NT2/D1 (cell line): ENCODE measurements at regions not wholly inside any gene's neighbourhood (a gene's known extent, or its start where the extent isn't known, plus 50 kb on each side); places are given as distances from the start of the nearest gene placed in this dataset.
"Not testable (repeated sequence)": the region's sequence is repeated elsewhere in the genome, so short reads cannot be mapped to it uniquely, and the experiment has no call there.

Source experiments
- DNase-seq: peaks from one replicate; pipeline ENCODE4 v3.0.0-alpha.2; 2011; ENCODE audit warnings: low read depth, low spot score
- H3K27me3 ChIP-seq: 2 replicates; pipeline ENCODE4 v1.6.0; 2011; ENCODE audit warnings: mild to moderate bottlenecking; ENCODE audit not compliant: insufficient read length, insufficient read depth
- H3K36me3 ChIP-seq: 2 replicates; pipeline ENCODE4 v1.6.1; 2011; ENCODE audit warnings: mild to moderate bottlenecking, low read length, mixed read lengths; ENCODE audit not compliant: insufficient read depth, insufficient read length
- H3K4me1 ChIP-seq: 2 replicates; pipeline ENCODE4 v1.5.1; 2011; ENCODE audit not compliant: insufficient read depth, insufficient read length
- H3K4me3 ChIP-seq: 2 replicates; pipeline ENCODE4 v1.5.1; 2011; ENCODE audit warnings: low read depth; ENCODE audit not compliant: insufficient read length
- H3K9ac ChIP-seq: 2 replicates; pipeline ENCODE4 v1.6.0; 2011; ENCODE audit warnings: low read depth; ENCODE audit not compliant: insufficient read length
- H3K9me3 ChIP-seq: 2 replicates; pipeline ENCODE4 v1.5.1; 2011; ENCODE audit warnings: mild to moderate bottlenecking, low read length; ENCODE audit not compliant: insufficient read depth
- SUZ12 ChIP-seq: IDR thresholded peaks from 2 replicates; pipeline ENCODE4 v1.6.1; 2011; ENCODE audit not compliant: insufficient read length, insufficient read depth; ENCODE audit errors: extremely low read depth
- YY1 ChIP-seq: IDR thresholded peaks from 2 replicates; pipeline ENCODE4 v1.6.1; 2011; ENCODE audit not compliant: insufficient read length, insufficient read depth
- ZNF274 ChIP-seq: IDR thresholded peaks from 2 replicates; pipeline ENCODE4 v1.6.1; 2011; ENCODE audit warnings: mild to moderate bottlenecking, low read depth, low read length

- H3K4me3 ChIP-seq, result no peak overlapping the region
- H3K9ac ChIP-seq, result no peak overlapping the region
- peaks cover 10% of the 10 kb centered on the region; the same call in 1 of the 2 replicates for H3K9me3 ChIP-seq
- DNase-seq, result no peak
- no peaks in the 10 kb centered on the region for H3K27me3 ChIP-seq
- TF ChIP-seq ZNF274, result no peak
- TF ChIP-seq YY1, result no peak
- no peak for TF ChIP-seq SUZ12
- H3K4me1 ChIP-seq, result no peaks in the 10 kb centered on the region
- no peaks in the 10 kb centered on the region for H3K36me3 ChIP-seq
These were observed 225.8 kb upstream of the RUNX1 start for GRCh38 chr21:35274923-35275322.

GRCh38 chr21:35274090-35274489 is 225.0 kb upstream of the RUNX1 start:
- TF ChIP-seq ZNF274, result no peak
- TF ChIP-seq YY1, result no peak
- TF ChIP-seq SUZ12, result no peak
- no peak overlapping the region for H3K4me3 ChIP-seq
- peaks cover 9% of the 10 kb centered on the region; the same call in 1 of the 2 replicates for H3K9me3 ChIP-seq
- DNase-seq, result no peak
- H3K27me3 ChIP-seq, result no peaks in the 10 kb centered on the region
- no peak overlapping the region for H3K9ac ChIP-seq
- no peaks in the 10 kb centered on the region for H3K4me1 ChIP-seq
- no peaks in the 10 kb centered on the region for H3K36me3 ChIP-seq

- H3K36me3 ChIP-seq, result no peaks in the 10 kb centered on the region
- no peak overlapping the region for H3K4me3 ChIP-seq
- H3K9me3 ChIP-seq, result peaks cover 2% of the 10 kb centered on the region; the same call in 1 of the 2 replicates
- TF ChIP-seq ZNF274 (no peak), YY1 (no peak), SUZ12 (no peak)
- no peak overlapping the region for H3K9ac ChIP-seq
- no peaks in the 10 kb centered on the region for H3K27me3 ChIP-seq
- no peaks in the 10 kb centered on the region for H3K4me1 ChIP-seq
- DNase-seq, result no peak
These were observed 224.2 kb upstream of the RUNX1 start for GRCh38 chr21:35273333-35273732.

- not testable (repeated sequence) for H3K9me3 ChIP-seq, H3K36me3 ChIP-seq, H3K27me3 ChIP-seq, H3K9ac ChIP-seq, H3K4me1 ChIP-seq, H3K4me3 ChIP-seq, DNase-seq
These were observed 222.4 kb upstream of the RUNX1 start for GRCh38 chr21:35271344-35272118.

- Histone ChIP-seq H3K9ac (no peak overlapping the region), H3K36me3 (no peaks in the 10 kb centered on the region), H3K4me1 (peaks cover 2% of the 10 kb centered on the region), H3K27me3 (no peaks in the 10 kb centered on the region), H3K4me3 (no peak overlapping the region), H3K9me3 (no peaks in the 10 kb centered on the region)
- DNase-seq, result no peak
- TF ChIP-seq SUZ12, result no peak
- TF ChIP-seq ZNF274, result no peak
- no peak for TF ChIP-seq YY1
These were observed 219.7 kb upstream of the RUNX1 start for GRCh38 chr21:35268817-35269216.

- peaks cover 2% of the 10 kb centered on the region for H3K4me1 ChIP-seq
- H3K4me3 ChIP-seq, result no peak overlapping the region
- H3K36me3 ChIP-seq, result no peaks in the 10 kb centered on the region
- H3K9me3 ChIP-seq, result no peaks in the 10 kb centered on the region
- TF ChIP-seq SUZ12 (no peak), YY1 (no peak), ZNF274 (no peak)
- H3K9ac ChIP-seq, result no peak overlapping the region
- H3K27me3 ChIP-seq, result no peaks in the 10 kb centered on the region
- DNase-seq, result no peak
These were observed 219.2 kb upstream of the RUNX1 start for GRCh38 chr21:35268261-35268660.

GRCh38 chr21:35266546-35266945 is 217.4 kb upstream of the RUNX1 start:
- Histone ChIP-seq H3K27me3 (no peaks in the 10 kb centered on the region), H3K4me1 (peaks cover 2% of the 10 kb centered on the region), H3K9me3 (no peaks in the 10 kb centered on the region), H3K4me3 (no peak overlapping the region), H3K36me3 (no peaks in the 10 kb centered on the region), H3K9ac (no peak overlapping the region)
- peak; percentile 30 for DNase-seq
- TF ChIP-seq YY1 (no peak), SUZ12 (no peak), ZNF274 (no peak)
